GM12801 (cell line): ENCODE measurements at regions not wholly inside any gene's neighbourhood (a gene's known extent, or its start where the extent isn't known, plus 50 kb on each side); places are given as distances from the start of the nearest gene placed in this dataset.

Experiments
- CTCF ChIP-seq: IDR thresholded peaks from one replicate; pipeline ENCODE4 v1.5.1; 2011; ENCODE audit warnings: control low read depth; ENCODE audit not compliant: insufficient read length; ENCODE audit errors: extremely low read depth

- no peak for TF ChIP-seq CTCF
These were observed 1093.2 kb downstream of the TMEM121 start for GRCh38 chr14:106619606-106620005.

DNA sequence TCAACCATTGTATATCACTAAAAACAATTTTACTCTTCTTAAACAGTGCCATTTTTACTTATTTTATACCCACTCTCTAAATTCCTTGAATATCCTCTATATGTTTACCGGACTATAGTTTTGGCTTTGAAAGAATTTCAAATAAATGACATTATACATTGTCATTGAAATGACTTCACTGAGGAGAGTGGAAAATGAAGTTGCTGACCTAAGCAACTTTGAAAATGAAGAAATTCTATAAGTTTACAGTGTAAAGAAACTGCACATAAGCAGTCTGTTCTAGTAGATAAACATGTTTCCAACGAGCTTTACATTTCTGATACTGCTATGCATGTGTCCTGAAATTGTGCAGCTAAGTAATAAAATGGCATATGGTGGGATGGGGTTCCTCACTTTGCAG lies 1094.0 kb downstream of the TMEM121 start:
- TF ChIP-seq CTCF, result no peak

DNA sequence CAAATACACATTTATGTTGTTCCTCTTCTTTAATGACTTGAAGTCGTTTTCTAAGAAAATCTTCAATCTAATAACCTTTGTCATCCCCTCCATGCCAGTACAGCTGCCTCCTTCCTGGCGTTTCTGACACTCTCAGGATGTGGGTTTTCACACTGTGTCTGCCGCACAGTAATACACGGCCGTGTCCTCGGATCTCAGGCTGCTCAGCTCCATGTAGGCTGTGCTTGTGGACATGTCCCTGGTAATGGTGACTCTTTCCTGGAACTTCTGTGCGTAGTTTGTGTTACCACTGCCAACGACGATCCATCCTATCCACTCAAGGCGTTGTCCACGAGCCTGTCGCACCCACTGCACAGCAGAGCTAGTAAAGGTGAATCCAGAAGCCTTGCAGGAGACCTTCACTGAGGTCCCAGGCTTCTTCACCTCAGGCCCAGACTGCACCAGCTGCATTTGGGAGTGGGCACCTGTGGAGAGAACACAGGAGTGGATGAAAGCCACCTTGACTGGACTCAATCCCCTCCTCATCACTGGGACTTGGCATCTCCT lies 1095.9 kb downstream of the TMEM121 start:
- no peak for TF ChIP-seq CTCF

GRCh38 chr14:106625186-106625585 lies 1098.8 kb downstream of the TMEM121 start:
- no peak for TF ChIP-seq CTCF

GRCh38 chr14:106631879-106632278 lies 1105.5 kb downstream of the TMEM121 start:
- no peak for TF ChIP-seq CTCF

DNA sequence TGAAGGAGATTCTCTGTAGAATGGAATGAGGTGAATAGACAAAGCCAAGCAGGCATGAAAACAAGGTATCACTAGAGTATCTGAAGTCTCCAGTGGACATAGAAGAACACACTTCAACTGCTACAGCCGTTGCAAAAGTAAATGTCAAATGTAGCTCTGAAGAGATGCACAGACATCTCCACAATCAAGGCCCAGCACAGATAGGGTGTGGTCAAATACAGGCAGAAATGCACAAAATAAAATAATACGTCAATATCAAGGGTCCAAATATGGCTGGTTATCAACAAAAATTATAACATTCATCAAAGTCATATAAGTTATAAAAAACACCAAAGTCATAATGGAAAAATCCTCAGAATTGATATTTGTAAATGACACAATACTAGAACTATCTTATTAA lies 1107.3 kb downstream of the TMEM121 start:
- no peak for TF ChIP-seq CTCF

GRCh38 chr14:106635569-106635968 lies 1109.2 kb downstream of the TMEM121 start:
- no peak for TF ChIP-seq CTCF

DNA sequence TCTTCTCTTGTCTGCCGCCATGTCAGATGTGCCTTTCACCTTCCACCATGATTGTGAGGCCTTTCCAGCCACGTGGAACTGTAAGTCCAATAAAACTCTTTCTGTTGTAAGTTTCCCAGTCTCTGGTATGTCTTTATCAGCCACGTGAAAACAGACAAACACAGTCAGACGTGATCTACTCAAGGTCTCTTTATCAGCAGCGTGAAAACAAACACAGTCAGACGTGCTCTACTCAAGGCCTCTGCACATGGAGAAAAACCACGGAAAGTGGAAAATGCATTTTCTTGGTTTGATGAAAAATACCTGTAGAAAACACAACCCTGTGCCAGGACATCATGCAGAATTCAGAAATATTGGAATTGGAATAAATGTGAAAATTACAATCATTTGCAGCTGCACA lies 1115.7 kb downstream of the TMEM121 start:
- TF ChIP-seq CTCF, result no peak
